Stimulated activated CD4-positive, alpha-beta T cell treated with anti-CD3 and anti-CD28 coated beads, TNF-alpha, amount 100 ng/mL, for 4 hours (primary cell): ENCODE measurements at regions not wholly inside any gene's neighbourhood (a gene's known extent, or its start where the extent isn't known, plus 50 kb on each side); places are given as distances from the start of the nearest gene placed in this dataset.

Experiments used
- DNase-seq, 3 experiments: peaks; one replicate each; pipeline ENCODE4 v3.0.0-alpha.2; 2020; ENCODE audit warnings: low read depth in 3 of 3

DNA sequence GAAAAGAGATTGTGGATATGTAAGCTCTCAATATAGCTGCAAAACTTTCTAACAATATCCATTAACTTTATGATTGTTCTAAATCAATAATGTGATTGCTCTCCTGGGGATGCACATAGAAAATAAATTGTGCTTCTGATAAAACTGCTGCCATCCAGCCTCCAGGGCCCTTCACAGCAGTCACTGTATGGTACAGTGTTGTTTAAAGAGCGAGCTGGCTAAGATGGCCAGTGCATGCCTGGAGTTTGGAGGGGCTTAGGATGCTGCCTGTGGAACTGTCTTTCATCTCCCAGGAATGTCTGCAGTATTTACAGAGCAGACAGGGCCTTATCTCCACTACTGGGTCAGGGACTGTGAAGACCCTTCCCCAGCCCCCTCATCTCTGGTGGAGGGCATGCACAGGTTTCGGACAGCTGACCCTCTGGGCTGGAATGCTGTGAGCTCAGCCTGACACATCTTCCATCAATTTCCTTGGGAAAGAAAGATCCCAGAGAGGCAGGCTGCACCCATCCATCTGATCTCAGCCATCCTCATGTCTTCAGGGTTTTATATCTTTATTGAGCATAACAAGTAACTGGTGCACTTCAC, 137.0 kb downstream of the PLPP3 start:
- DNase-seq: no peak

DNA sequence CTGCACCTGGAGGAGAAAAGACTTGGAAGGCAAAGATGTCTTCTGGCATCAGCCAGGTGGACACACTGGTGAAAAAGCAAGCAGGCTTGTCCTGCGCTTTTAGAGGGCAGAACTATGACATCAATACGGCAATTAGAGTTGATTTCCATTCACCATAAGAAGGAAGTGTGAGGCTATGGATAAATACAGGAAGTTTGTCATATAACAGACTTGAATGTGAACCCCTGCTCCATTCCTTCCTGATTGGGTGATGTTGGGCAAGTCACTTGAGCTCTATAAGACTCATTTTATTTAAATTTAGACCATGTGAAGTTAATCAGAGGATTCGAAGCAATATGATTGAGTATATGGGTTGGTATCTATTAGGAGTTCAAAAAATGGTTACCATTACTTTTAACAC, 137.8 kb downstream of the PLPP3 start:
- no peak for DNase-seq

DNA sequence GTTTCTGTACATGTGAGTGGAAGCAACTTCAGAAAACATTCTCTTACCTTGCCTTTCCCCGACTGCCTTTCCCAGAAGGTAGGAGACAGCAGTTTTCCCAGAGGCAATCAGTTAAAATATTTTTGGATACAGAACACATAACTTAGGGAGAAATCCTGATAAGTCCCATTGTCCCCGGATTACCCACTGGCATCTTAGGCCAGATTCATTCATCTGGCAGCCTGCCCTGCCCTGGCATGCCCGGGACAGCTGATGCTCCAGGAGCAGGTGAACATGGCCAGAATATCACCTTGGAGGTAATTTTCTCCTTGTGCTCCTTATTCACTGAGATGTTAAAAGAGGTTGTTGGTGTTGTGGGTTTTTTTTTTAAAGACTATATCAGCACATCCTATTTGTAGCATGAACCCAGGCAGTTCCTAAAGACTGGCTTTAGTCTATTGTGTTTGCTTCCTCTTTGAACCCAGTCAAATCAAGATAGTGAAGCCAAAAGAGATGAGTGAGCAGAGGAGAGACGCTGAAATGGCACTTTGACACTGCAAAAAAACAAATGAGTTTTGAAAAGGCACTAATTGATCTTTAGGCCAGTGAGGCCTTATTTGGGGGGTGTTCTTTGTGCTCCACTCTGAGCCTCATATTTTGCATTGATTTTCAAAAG, 139.6 kb downstream of the PLPP3 start:
- no peak for DNase-seq

DNA sequence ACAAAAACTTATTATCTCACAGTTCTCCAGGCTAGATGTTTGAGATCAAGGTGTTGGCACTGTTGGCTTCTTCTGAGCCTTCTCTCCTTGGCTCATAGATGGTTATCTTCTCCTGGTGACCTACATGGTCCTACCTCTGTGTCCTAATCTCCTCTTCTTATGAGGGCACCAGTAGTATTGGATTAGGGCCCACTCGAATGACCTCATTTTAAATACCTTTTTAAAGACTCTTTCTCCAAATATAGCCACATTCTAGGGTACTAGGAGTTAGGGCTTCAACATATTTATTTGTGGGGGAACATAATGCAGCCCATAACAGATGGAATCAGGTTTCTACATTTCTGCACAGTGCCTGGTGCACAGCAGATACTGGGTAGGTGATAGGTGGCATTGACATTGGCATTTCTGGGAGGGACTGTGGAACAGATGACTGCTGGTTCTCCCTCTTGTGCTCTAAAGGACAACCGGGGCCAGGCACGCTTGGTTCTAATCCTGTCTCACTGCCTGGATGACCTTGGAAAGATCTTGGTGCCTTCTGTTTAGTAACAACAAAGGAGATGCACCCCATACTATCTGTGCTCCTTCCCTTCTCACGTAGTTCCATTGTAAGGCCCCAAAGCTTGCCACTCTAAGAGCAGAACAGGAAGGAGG, 140.3 kb downstream of the PLPP3 start:
- DNase-seq: no peak

DNA sequence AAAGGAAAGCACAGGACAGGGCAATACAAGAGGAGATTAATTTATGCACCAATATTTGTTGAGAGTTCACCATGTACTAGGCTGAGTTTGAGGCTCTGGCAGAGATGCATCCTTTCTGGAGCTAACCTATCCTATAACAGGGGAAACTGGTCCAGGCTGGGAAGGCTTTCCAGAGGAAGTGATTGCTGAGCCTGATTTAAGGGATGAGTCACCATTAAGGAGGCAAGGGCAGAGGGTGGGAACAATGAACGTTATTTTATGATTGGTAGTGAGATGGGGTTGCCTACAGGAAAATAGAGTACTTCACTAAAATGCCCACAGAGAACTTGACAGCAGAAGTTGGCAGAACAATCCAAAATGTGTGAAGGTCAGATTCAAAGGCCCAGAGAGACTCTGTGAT, 141.4 kb downstream of the PLPP3 start:
- DNase-seq: no peak

DNA sequence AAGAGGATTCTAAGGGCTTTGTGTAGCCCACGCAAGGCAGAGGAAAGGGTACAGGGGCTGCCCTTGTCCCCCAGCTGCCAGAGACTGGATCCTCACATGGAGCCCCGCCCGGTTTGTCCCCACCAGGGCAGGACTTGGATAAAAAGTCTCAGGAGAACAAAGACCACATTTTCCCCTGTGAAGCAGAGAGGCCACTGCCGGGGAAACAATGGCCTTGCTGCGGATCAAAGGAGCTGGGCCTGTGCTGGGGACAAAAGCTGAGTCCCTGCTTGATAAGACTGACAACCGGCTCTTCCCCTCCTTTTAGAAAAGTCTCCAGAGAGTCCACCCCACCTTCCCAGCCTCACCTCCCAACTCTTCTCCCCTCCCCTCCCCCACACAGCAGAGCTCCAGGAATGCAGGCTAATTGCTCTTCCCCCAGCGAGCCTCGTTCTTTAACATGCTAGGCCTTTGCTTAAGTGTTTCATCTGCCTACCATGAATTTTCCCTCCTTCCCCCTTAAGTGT, 142.4 kb downstream of the PLPP3 start:
- no peak for DNase-seq

DNA sequence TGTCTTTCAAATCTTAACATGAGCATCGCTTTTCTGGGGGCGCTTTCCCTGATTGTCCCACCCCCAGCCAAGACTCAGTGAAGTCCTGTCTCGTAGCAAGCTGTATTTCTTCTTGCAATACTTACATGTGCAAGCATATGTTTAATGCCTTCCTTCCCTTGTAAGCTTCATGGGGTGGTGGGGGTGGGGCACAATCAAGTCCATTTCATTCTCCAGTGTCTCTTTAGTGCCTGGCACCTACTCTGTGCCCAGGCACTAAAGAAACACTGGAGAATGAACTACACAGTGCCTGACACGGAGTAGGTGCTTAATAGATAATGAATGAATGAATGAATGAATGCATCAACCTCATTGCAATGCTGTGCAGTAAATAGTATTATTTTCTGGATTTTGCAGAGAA, 143.1 kb downstream of the PLPP3 start:
- DNase-seq: no peak

DNA sequence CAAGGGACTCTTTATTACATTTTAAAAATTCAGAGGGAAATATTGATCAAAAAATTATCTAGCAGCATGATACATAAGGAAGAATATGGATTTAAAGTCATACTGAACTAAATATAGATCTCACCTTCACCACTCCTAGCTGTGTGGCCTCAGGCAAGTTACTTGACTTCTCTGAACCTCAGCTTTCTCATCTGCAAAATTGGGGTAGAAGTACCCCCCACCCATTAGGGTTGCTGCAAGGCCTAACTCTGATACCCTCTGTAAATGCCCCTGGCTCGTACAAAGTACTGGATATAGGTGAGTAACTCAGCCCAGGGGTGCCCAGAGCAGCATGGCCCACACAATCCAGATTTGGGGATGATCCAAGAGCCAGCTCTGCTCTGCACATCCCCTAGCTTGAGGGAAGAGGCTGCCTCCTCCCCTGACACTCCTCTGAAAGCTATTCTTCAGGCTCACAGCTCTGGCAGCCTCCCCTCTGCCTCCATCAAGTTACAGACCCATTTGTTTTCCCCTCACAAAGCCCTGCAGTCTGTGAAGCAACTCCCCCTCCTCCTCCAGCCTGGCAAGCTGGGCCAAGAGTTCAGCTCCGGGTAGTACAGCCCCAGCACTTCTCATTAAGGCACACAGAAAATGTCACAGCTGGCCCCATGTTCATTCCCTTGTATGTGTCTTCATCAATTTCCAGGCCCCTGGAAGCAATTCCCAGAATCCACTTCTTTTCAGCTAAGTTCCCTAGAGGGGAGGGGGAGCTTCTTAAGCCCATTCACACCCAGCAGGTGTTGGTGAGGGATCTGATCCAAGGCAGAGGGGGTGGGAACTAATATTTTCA, 143.7 kb downstream of the PLPP3 start:
- DNase-seq: no peak

DNA sequence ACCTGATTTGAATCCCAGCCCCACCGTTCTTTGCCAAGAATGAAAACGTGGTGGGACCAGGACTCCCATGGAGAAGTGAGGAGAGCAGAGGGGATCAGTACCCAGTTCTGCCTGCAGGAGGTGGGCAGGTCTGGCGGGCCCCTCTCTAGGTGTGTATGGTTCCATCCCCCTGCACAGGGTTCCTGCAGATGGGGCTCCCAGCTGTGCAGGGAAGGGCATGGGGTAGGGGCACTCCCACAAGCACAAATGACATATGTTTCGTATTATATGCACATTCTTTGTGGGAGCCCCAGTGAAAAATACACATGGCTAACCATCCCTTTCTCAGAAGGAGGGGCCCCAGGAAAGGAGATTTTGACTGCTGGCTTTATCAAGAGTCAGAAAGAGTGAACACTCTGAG, 144.6 kb downstream of the PLPP3 start:
- DNase-seq: no peak

DNA sequence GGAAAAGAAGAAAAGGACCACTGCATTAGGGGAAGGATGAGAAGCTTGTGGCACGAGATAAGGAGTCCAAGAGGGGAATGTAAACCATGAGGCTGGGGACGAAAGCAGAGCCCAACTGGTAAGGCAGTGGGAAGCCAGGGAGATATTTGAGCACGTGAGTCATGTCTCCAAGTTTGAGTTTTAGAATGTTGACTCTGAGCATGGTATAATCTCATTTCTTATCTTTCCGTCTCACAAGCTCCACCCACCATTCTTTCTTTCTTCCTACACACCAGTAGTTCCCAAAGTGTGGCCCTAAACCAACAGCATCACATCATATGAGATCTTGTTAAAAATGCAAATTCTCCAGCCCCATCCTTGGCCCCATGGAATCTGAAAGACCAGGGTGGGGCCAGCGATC, 145.3 kb downstream of the PLPP3 start:
- DNase-seq: no peak

DNA sequence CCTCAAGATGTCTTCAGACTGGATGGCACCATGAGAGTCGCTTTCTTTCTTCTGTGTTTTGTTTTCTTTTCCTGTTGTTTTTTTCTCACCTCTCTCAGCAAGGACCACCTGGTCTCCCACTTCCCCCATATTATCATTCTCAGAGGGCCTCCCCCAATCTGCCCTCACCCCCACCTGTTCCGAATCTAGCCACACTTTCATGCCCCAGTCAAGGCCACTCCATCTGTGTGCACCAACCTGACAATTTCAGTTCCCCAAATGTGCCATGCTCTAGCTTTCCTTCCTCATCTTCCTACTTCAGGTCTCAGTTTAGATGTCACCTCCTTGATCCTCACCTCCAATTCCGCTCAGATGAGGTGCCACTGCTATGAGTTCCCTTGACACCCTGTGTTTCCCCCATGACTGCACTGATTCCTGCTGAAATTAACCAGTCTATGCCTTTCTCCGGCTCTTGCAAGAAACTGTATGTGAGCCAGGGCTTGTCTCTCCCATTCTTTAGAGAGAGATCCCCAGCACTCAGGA, 146.2 kb downstream of the PLPP3 start:
- no peak for DNase-seq

DNA sequence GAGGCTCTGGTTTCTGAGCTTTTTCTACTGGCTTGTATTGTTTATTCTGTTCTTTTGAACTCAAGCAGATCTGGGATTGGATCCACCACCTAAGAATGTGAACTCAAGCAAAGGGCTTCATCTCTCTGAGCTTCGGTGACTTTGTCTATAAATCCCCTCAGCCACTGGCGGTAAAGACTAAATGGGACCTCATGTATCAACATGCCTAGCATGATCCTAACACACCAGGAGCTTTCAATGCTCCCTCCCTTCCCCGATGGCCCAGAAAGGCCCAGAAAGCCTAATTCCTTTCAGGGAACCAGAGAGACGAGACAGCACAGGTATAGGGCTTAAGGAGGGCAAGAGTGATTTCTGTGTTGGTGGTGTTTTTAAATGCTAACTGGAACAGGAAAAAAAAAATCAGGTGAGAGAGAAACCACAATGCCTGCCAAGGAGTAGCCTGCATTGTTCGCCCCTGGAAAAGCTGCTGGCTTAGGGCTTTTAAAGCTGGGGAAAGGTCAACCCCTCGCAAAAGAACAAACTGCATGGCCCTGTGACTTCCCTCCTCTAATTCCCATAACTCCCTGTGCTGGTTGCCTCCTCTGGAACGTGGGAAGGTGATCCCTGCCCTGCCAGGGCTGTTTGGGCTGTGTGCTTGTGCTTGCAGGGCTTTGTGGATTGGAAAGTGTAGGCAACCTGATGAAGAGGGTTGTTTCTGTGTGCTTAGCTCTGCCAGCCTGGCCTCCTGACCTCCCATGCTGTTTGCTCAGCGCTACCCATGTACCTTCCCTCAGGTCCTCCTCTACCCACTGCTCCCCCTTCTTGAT, 147.0 kb downstream of the PLPP3 start:
- no peak for DNase-seq

DNA sequence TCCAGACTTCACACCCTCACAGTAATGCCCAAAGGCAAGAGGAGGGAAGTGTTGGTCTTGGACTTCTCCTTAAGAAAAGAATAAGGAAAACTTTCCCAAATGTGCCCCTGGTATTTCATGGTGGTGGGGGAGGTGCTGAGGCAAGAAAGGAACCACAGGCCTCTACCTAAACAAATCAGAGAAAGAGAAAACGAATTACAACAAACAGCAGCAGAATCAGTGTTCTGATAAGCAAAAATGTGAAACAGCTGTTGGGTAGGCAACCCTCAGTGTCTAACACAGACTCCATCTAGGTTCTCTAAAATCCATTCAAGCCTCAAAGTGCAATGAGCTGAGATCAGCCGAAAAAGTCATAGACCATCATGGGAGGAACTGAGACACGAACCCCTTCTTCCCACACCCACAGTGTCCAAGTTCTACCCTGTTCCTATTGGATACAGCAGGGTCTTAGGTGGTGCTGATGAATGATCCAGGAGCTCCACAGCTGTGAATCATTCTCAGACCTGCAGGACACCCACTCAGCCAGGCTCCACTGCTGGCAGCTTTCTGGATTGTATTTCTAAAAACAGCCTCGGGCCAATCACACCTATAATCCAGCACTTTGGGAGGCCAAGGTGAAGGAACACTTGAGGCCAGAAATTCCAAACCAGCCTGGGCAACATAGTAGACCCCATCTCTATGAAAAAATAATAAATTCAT, 149.1 kb downstream of the PLPP3 start:
- DNase-seq: no peak

DNA sequence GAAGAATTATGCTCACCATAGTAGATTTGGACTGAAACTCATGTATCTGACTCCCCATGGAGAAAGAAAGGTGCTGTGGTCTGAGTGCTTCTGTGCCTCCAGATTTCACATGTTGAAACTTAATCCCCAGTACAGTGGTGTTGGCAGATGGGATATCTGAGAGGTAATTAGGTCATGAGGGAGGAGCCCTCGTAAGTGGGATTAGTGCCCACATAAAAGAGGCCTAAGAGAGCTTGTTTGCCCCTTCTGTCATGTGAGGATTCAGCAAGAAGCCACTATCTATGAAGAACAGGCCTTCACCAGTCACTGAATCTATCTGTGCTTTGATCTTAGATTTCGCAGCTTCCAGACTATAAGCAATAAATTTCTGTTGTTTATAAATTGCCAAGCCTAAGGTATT, 150.1 kb downstream of the PLPP3 start:
- no peak for DNase-seq

DNA sequence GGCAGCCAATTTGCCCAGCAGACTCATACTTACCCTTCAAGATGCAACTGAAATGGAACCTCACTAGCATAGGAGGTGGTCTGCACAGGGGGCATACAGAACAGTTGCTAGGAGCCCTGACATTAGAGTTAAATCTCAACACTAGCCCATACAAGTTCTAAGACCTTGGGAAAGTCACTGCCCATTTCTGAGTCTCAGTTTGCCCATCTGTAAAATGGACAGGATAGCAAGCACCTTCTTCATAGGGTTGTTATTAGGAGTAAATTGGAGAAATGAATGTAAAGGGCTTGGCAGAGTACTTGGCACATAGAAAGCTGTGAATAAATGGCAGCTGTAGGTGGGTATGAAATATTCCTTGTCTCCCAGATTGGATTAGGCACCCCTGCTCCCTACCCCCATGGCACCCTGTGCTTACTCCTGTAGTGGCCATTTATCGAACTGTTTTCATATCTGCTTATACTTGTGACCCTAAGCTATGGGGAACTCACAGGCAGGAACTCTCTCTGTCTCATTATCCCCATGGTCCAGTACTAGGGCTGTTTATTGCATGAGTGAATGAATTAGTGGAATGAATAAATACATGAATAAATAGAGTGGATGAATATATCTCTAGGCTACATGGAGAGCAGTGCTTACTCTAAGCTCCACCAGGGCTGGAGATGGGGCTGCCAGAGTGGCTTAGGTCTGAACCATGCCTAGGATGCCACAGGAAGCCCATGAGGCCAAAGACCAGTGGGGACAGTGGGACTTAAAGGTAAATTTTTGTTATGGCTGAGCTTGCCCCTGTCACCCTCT, 152.6 kb downstream of the PLPP3 start:
- DNase-seq: no peak

DNA sequence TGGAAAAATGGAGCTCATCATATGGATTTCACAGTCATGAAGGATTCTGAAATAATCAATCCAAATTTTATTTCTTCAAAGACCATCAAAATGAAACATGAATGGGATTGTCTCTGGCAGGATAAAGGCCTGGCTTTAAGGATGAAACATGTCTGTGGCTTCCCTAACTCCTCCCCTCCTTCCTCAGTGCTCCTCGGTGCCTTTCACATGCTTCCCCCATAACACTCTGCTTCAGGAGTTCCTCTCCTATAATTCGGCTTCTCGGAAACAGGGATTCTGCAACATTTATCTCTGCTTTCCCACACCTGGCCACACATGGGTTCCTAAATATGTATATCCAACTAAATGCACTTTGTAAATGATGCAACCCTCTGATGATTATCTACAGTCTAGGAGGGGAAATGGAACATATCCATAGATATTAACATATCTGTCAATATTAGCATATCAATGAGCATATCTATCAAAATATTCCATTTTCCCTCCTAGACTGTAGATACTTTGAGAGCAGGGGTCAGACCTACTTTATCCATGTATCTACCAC, 153.8 kb downstream of the PLPP3 start:
- DNase-seq: no peak

DNA sequence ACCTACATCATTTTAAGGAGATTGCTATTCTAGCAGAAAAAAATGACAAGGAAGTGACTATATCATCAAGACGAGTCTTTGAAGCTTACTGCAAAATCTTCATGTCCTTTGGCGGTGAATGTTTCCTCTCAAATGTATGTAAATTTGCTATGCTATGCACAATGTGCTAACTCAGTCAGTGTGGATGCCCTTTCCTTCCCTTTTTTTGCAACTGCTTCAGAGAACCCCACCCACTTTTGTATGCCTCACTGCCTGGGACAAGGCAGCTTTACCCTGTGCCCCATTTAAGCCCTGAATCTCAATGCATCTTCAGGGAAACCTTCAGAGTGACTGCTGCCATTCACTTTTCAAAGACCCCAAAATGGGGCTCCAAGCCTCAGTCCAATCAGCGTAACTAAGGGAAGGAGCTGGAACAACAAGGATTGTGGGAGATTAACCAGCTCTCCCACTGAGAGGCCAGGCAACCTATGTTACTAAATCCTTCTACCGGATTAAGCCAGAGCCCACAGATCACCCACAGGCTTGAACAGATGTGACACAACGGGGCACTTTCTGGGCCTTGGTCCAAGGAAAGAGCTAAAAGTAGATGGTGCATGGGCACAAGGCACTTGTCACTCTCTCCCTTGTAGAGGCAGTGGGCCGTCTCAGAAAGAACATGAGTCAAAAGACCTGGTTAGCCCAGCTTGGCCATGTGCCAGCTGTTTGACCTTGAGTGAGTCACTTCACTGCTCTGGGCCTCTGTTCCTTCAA, 154.4 kb downstream of the PLPP3 start:
- no peak for DNase-seq

DNA sequence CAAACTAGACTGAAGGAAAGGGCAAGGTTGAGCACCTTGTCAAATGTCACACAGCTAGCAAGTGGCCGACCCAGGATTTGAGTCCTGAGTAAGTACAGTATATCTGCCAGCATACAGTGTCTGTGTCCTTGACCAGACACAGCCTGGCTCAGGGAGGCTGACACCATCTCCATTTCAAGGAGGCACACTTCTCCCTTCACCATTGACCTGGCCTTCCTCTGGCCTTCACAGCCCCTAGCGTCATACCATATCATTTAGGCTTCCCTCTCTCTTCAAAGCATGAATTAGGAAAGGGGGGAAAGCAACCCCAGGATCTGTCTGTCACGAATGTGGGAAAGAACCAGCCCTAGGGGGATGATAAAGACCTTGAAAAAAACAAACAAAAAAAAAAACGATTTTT, 155.6 kb downstream of the PLPP3 start:
- DNase-seq: no peak

DNA sequence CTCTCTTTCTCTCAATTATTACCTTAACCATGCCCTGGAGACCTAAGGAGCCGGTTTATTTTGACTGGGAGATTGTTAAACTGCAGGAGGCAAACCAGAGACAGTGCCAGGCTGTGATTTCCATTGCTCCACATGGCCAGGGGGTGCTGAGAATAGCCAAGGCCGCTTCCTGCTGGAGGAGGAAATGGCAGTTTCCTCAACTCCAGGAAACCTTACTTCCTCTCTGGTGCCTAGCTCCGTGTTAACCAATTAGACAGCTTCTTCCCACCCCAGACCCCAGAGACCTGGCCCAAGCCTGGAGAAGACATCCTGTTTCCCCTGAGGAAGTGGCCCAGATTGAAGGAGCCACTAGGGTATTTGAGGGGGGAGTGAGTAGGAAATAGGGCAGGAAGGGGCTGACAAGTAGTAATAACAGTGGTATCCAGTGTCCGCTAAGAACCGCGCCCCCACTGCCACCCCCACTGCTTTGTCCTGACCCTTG, 161.2 kb downstream of the PLPP3 start:
- no peak for DNase-seq
